SK-N-DZ (cell line): ENCODE measurements at regions not wholly inside any gene's neighbourhood (a gene's known extent, or its start where the extent isn't known, plus 50 kb on each side); places are given as distances from the start of the nearest gene placed in this dataset.
"Not testable (repeated sequence)": the region's sequence is repeated elsewhere in the genome, so short reads cannot be mapped to it uniquely, and the experiment has no call there.

Source experiments
- DNase-seq: peaks from one replicate; pipeline ENCODE4 v3.0.0-alpha.2; 2015; ENCODE audit warnings: low spot score

- no peak for DNase-seq
Measured at GRCh38 chr14:24744641-24745040, 110.7 kb upstream of the GZMB start.

- DNase-seq: no peak
Measured at GRCh38 chr14:24741871-24742270, 107.9 kb upstream of the GZMB start.

- DNase-seq: no peak
Measured at GRCh38 chr14:24735984-24736630, 102.1 kb upstream of the GZMB start.

- DNase-seq: peak; percentile 76
Measured at GRCh38 chr14:24734917-24735500, 101.0 kb upstream of the GZMB start.

- DNase-seq: no peak
Measured at GRCh38 chr14:24726480-24726879, 92.5 kb upstream of the GZMB start.

GRCh38 chr14:24725311-24725710 is 91.3 kb upstream of the GZMB start:
- no peak for DNase-seq

- no peak for DNase-seq
Measured at GRCh38 chr14:24721775-24722174, 87.8 kb upstream of the GZMB start.

- no peak for DNase-seq
Measured at GRCh38 chr14:24715239-24715638, 81.2 kb upstream of the GZMB start.

- DNase-seq: no peak
Measured at GRCh38 chr14:24713404-24713803, 79.4 kb upstream of the GZMB start.

GRCh38 chr14:24712909-24713308 is 78.9 kb upstream of the GZMB start:
- DNase-seq: no peak

- no peak for DNase-seq
Measured at GRCh38 chr14:24712374-24712773, 78.4 kb upstream of the GZMB start.

- DNase-seq: peak; percentile 71
Measured at GRCh38 chr14:24710403-24711112, 76.6 kb upstream of the GZMB start.

GRCh38 chr14:24708684-24709083 is 74.7 kb upstream of the GZMB start:
- no peak for DNase-seq

GRCh38 chr14:24706351-24706750 is 72.4 kb upstream of the GZMB start:
- no peak for DNase-seq

GRCh38 chr14:24705840-24706239 is 71.8 kb upstream of the GZMB start:
- DNase-seq: no peak

- no peak for DNase-seq
Measured at GRCh38 chr14:24701062-24701461, 67.1 kb upstream of the GZMB start.

- DNase-seq: no peak
Measured at GRCh38 chr14:24700511-24700910, 66.5 kb upstream of the GZMB start.

GRCh38 chr14:24699052-24699451 is 65.1 kb upstream of the GZMB start:
- DNase-seq: no peak

GRCh38 chr14:24696280-24696920 is 62.4 kb upstream of the GZMB start:
- not testable (repeated sequence) for DNase-seq

GRCh38 chr14:24695265-24696241 is 61.6 kb upstream of the GZMB start:
- DNase-seq: no peak

- DNase-seq: no peak
Measured at GRCh38 chr14:24694680-24695079, 60.7 kb upstream of the GZMB start.
